ENCODE measurements at regions not wholly inside any gene's neighbourhood (a gene's known extent, or its start where the extent isn't known, plus 50 kb on each side); places are given as distances from the start of the nearest gene placed in this dataset.

GRCh38 chr2:183592271-183592670 lies 468.0 kb downstream of the NUP35 start:
- H3K27ac ChIP-seq (ENCODE audit: low read length), result no peak overlapping the region
- no peaks in the 10 kb centered on the region for H3K36me3 ChIP-seq (ENCODE audit: low read depth, low read length)
- ATAC-seq, result no peak
- H3K79me2 ChIP-seq (ENCODE audit: low read length), result no peaks in the 10 kb centered on the region
- H2AFZ ChIP-seq (ENCODE audit: low read length), result no peak overlapping the region
- BruUV-seq (replicated peaks), result no TSS peak
- intact Hi-C loops (cut with micrococcal nuclease), result no loop called here
- POLR2A ChIA-PET (ENCODE audit: unreplicated experiment), result no interaction called here
- no peaks in the 10 kb centered on the region for H3K9me2 ChIP-seq (replicated peaks; ENCODE audit: low read length)
- TF ChIP-seq EZH2 (IDR thresholded peaks at IDR 0.05; ENCODE audit: low read length, unreplicated experiment) (no peak), EZH2phosphoT487 (IDR thresholded peaks at IDR 0.05; ENCODE audit: borderline replicate concordance, low read length) (no peak), CTCF (conservative IDR thresholded peaks at IDR 0.05; ENCODE audit: low read depth, low read length) (no peak)
- H3K4me2 ChIP-seq (ENCODE audit: low read length), result no peak overlapping the region
- H3F3A ChIP-seq (ENCODE audit: low read length, unreplicated experiment), result no peaks in the 10 kb centered on the region
- H3K4me1 ChIP-seq (ENCODE audit: insufficient read depth, low read length), result no peaks in the 10 kb centered on the region; the same call in 1 of the 2 replicates
- H3K9me3 ChIP-seq (ENCODE audit: low read length), result no peaks in the 10 kb centered on the region
- no peak overlapping the region for H3K4me3 ChIP-seq (ENCODE audit: low read length)
- no peak for DNase-seq
- CTCF ChIA-PET, result no interaction called here
- H4K20me1 ChIP-seq (ENCODE audit: low read length), result no peaks in the 10 kb centered on the region
- no peaks in the 10 kb centered on the region for H3K27me3 ChIP-seq (ENCODE audit: low read length)
- no peak overlapping the region for H3K9ac ChIP-seq (ENCODE audit: low read length)

GRCh38 chr2:183594150-183594549 lies 469.9 kb downstream of the NUP35 start:
- H3K27me3 ChIP-seq (ENCODE audit: low read length), result no peaks in the 10 kb centered on the region
- intact Hi-C loops (cut with micrococcal nuclease), result no loop called here

More at GRCh38 chr2:183594150-183594549, 469.9 kb downstream of the NUP35 start:
- Histone ChIP-seq H3K9ac (ENCODE audit: low read length) (no peak overlapping the region), H3K9me2 (replicated peaks; ENCODE audit: low read length) (no peaks in the 10 kb centered on the region), H3K4me1 (ENCODE audit: insufficient read depth, low read length) (peaks cover 15% of the 10 kb centered on the region; the same call in 1 of the 2 replicates), H2AFZ (ENCODE audit: low read length) (no peak overlapping the region), H3K27ac (ENCODE audit: low read length) (no peak overlapping the region), H3K9me3 (ENCODE audit: low read length) (no peaks in the 10 kb centered on the region), H3K36me3 (ENCODE audit: low read depth, low read length) (no peaks in the 10 kb centered on the region), H3K4me3 (ENCODE audit: low read length) (no peak overlapping the region), H4K20me1 (ENCODE audit: low read length) (no peaks in the 10 kb centered on the region), H3K79me2 (ENCODE audit: low read length) (no peaks in the 10 kb centered on the region), H3F3A (ENCODE audit: low read length, unreplicated experiment) (no peaks in the 10 kb centered on the region), H3K4me2 (ENCODE audit: low read length) (no peak overlapping the region)
- DNase-seq, result no peak
- ChIA-PET CTCF (no interaction called here), POLR2A (ENCODE audit: unreplicated experiment) (no interaction called here)
- BruUV-seq (replicated peaks), result no TSS peak
- TF ChIP-seq EZH2 (IDR thresholded peaks at IDR 0.05; ENCODE audit: low read length, unreplicated experiment) (no peak), CTCF (conservative IDR thresholded peaks at IDR 0.05; ENCODE audit: low read depth, low read length) (no peak), EZH2phosphoT487 (IDR thresholded peaks at IDR 0.05; ENCODE audit: borderline replicate concordance, low read length) (no peak)
- no peak for ATAC-seq
